ENCODE measurements at regions not wholly inside any gene's neighbourhood (a gene's known extent, or its start where the extent isn't known, plus 50 kb on each side); places are given as distances from the start of the nearest gene placed in this dataset.

- Mint-ChIP-seq H3K9me3 (ENCODE audit: unreplicated experiment) (no peaks in the 10 kb centered on the region), H3K36me3 (ENCODE audit: low read depth, unreplicated experiment) (no peaks in the 10 kb centered on the region), H3K4me1 (ENCODE audit: unreplicated experiment) (no peaks in the 10 kb centered on the region), H3K27me3 (ENCODE audit: unreplicated experiment) (no peaks in the 10 kb centered on the region), H3K4me3 (ENCODE audit: unreplicated experiment) (no peak overlapping the region), H3K27ac (ENCODE audit: unreplicated experiment) (no peak overlapping the region)
- DNase-seq (ENCODE audit: low spot score), result no peak
- TF ChIP-seq CTCF (IDR thresholded peaks at IDR 0.05; ENCODE audit: unreplicated experiment), result no peak
Observed at GRCh38 chr2:19272941-19273470, 85.4 kb downstream of the OSR1 start.

- no peak for DNase-seq (ENCODE audit: low spot score)
- Mint-ChIP-seq H3K9me3 (ENCODE audit: unreplicated experiment) (no peaks in the 10 kb centered on the region), H3K27ac (ENCODE audit: unreplicated experiment) (no peak overlapping the region), H3K4me1 (ENCODE audit: unreplicated experiment) (no peaks in the 10 kb centered on the region), H3K4me3 (ENCODE audit: unreplicated experiment) (no peak overlapping the region), H3K27me3 (ENCODE audit: unreplicated experiment) (no peaks in the 10 kb centered on the region), H3K36me3 (ENCODE audit: low read depth, unreplicated experiment) (no peaks in the 10 kb centered on the region)
- no peak for TF ChIP-seq CTCF (IDR thresholded peaks at IDR 0.05; ENCODE audit: unreplicated experiment)
Observed at GRCh38 chr2:19272039-19272438, 86.4 kb downstream of the OSR1 start.

DNA sequence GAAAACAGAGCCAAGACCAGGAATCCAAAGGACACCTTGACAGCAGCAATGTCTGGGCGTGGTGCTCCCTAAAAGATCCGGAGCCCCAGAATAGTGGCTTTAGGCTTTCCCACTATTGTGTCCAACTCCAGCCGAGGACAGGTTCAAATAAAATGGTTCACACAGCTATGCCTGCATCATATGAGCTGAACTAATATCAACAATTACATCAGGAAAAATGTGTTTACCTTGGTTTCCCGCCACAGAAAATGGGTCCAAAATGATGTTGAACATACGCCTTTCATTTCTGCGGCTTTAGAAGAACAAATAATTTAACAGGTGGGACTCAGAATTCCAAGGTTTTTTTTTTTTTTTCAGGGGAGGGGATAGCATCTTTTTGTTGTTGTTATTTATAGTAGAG, 93.6 kb downstream of the OSR1 start:
- Mint-ChIP-seq H3K27me3 (ENCODE audit: unreplicated experiment) (no peaks in the 10 kb centered on the region), H3K4me3 (ENCODE audit: unreplicated experiment) (no peak overlapping the region), H3K27ac (ENCODE audit: unreplicated experiment) (no peak overlapping the region), H3K4me1 (ENCODE audit: unreplicated experiment) (no peaks in the 10 kb centered on the region), H3K36me3 (ENCODE audit: low read depth, unreplicated experiment) (no peaks in the 10 kb centered on the region), H3K9me3 (ENCODE audit: unreplicated experiment) (no peaks in the 10 kb centered on the region)
- no peak for DNase-seq (ENCODE audit: low spot score)
- TF ChIP-seq CTCF (IDR thresholded peaks at IDR 0.05; ENCODE audit: unreplicated experiment), result no peak

- Mint-ChIP-seq H3K36me3 (ENCODE audit: low read depth, unreplicated experiment) (no peaks in the 10 kb centered on the region), H3K27ac (ENCODE audit: unreplicated experiment) (no peak overlapping the region), H3K4me1 (ENCODE audit: unreplicated experiment) (no peaks in the 10 kb centered on the region), H3K9me3 (ENCODE audit: unreplicated experiment) (no peaks in the 10 kb centered on the region), H3K27me3 (ENCODE audit: unreplicated experiment) (no peaks in the 10 kb centered on the region), H3K4me3 (ENCODE audit: unreplicated experiment) (no peak overlapping the region)
- no peak for TF ChIP-seq CTCF (IDR thresholded peaks at IDR 0.05; ENCODE audit: unreplicated experiment)
- DNase-seq (ENCODE audit: low spot score), result no peak
Observed at GRCh38 chr2:19262150-19262549, 96.3 kb downstream of the OSR1 start.

DNA sequence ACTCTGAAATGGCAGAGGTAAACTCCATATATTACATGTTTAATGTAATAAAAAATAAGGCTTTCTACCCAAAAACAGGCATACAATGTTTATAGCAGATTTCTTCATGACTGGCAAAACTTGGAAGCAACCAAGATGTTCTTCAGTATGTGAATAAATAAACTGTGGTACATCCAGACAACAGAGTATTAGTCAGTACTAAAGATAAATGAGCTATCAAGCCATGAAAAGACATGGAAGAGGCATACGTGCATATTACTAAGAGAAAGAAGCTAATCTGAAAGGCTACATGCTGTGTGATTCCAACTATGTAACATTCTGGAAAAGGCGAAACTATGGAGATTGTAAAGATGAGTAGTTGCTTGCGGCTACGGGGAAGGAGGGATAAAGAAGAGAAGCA, 97.4 kb downstream of the OSR1 start:
- no peak for TF ChIP-seq CTCF (IDR thresholded peaks at IDR 0.05; ENCODE audit: unreplicated experiment)
- Mint-ChIP-seq H3K27me3 (ENCODE audit: unreplicated experiment) (no peaks in the 10 kb centered on the region), H3K27ac (ENCODE audit: unreplicated experiment) (no peak overlapping the region), H3K36me3 (ENCODE audit: low read depth, unreplicated experiment) (no peaks in the 10 kb centered on the region), H3K4me3 (ENCODE audit: unreplicated experiment) (no peak overlapping the region), H3K9me3 (ENCODE audit: unreplicated experiment) (no peaks in the 10 kb centered on the region), H3K4me1 (ENCODE audit: unreplicated experiment) (no peaks in the 10 kb centered on the region)
- DNase-seq (ENCODE audit: low spot score), result no peak
